ENCODE measurements at regions not wholly inside any gene's neighbourhood (a gene's known extent, or its start where the extent isn't known, plus 50 kb on each side); places are given as distances from the start of the nearest gene placed in this dataset.

DNA sequence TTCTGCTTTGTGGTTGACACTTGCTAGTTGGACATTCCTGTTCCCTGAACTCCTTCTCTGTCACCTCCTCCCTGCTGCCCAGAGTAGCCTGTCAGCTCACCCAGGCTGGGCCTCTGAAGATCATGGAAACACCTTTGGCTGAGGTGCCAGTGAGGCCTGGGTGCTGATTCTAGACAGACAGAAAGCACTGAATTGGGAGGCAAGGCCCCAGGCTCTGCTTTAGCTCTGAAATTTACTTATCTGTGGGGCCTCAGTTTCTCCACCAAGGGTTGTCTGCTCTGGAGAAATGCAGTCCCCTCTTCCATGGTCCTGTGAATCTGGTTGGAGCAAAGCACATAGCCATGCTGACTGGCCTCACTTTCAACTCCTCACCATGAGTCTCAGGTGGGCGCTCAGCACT, 104.6 kb upstream of the SIX3 start:
- TF ChIP-seq, protein P1, sequence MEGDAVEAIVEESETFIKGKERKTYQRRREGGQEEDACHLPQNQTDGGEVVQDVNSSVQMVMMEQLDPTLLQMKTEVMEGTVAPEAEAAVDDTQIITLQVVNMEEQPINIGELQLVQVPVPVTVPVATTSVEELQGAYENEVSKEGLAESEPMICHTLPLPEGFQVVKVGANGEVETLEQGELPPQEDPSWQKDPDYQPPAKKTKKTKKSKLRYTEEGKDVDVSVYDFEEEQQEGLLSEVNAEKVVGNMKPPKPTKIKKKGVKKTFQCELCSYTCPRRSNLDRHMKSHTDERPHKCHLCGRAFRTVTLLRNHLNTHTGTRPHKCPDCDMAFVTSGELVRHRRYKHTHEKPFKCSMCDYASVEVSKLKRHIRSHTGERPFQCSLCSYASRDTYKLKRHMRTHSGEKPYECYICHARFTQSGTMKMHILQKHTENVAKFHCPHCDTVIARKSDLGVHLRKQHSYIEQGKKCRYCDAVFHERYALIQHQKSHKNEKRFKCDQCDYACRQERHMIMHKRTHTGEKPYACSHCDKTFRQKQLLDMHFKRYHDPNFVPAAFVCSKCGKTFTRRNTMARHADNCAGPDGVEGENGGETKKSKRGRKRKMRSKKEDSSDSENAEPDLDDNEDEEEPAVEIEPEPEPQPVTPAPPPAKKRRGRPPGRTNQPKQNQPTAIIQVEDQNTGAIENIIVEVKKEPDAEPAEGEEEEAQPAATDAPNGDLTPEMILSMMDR (IDR thresholded peaks at IDR 0.05): no peak
- TF ChIP-seq POLR2A (IDR thresholded peaks at IDR 0.05) (no peak), POLR2AphosphoS5 (IDR thresholded peaks at IDR 0.05) (no peak)
